Gastroesophageal sphincter (tissue), 3 donors: ENCODE measurements at regions not wholly inside any gene's neighbourhood (a gene's known extent, or its start where the extent isn't known, plus 50 kb on each side); places are given as distances from the start of the nearest gene placed in this dataset.

ENCODE experiments used
- CTCF ChIP-seq, 4 experiments: fragments of 200-600 bp in 2 of 4; fragments of 450-650 bp in 2 of 4; sonication (generic) in 1 of 4; IDR thresholded peaks; one replicate each; pipeline ENCODE4 v1.5.1; 2017 to 2019; ENCODE audit warnings: antibody characterized with exemption in 4 of 4, mild to moderate bottlenecking in 2 of 4, moderate library complexity in 2 of 4
- POLR2A ChIP-seq, 2 donors: fragments of 450-650 bp; IDR thresholded peaks; one replicate each; pipeline ENCODE4 v1.6.1; 2017; ENCODE audit warnings: antibody characterized with exemption in 2 of 2, mild to moderate bottlenecking in 2 of 2, moderate library complexity in 1 of 2

DNA sequence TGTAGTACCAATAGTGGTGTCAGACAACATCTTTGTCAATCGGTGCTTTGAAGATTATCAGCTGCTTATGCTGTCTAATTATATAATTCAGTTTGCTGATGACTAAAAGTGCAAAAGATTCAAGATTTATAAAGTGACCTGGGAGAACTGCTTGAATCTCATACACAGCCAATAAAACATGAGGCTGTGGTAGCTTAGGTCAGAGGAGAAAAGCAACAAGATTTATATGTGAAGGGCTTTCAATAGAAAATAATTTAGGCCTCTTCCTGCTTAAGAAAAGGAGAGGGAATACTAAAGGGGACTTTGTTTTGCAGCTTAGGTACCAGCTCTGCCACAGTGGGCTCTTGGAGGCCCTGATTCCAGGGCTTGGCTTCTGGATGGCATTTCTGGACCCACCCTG, 111.0 kb upstream of the MAD2L1 start:
- TF ChIP-seq CTCF (IDR thresholded peaks at IDR 0.05): no peak
- no peak for TF ChIP-seq POLR2A (IDR thresholded peaks at IDR 0.05)
